HepG2 (cell line): ENCODE measurements at regions not wholly inside any gene's neighbourhood (a gene's known extent, or its start where the extent isn't known, plus 50 kb on each side); places are given as distances from the start of the nearest gene placed in this dataset.

Experiments used
- CEBPG ChIP-seq: IDR thresholded peaks from 2 replicates; pipeline ENCODE4 v1.6.1; 2016
- DNMT3B ChIP-seq: conservative IDR thresholded peaks from 2 replicates; pipeline ENCODE4 v1.6.1; 2016; ENCODE audit warnings: missing biosample characterization, control low read depth
- FOXK1 ChIP-seq: sonication (generic); formaldehyde crosslinking; IDR thresholded peaks from 2 replicates; pipeline ENCODE4 v1.4.0; 2020; ENCODE audit warnings: low read depth, missing genetic modification reagents, borderline replicate concordance
- GTF2F1 ChIP-seq: fragments of 150-350 bp; IDR thresholded peaks from 2 replicates; pipeline ENCODE4 v1.6.1; 2014; ENCODE audit warnings: low read length
- HHEX ChIP-seq: IDR thresholded peaks from 2 replicates; pipeline ENCODE4 v1.6.1; 2016; ENCODE audit warnings: control low read depth
- JUN ChIP-seq: sonication (generic); formaldehyde crosslinking; IDR thresholded peaks from 2 replicates; pipeline ENCODE4 v1.4.0; 2020; ENCODE audit warnings: mild to moderate bottlenecking, missing genetic modification reagents
- KDM3A ChIP-seq: IDR thresholded peaks from 2 replicates; pipeline ENCODE4 v1.6.1; 2018; ENCODE audit warnings: low read depth, missing compliant biosample characterization
- MIXL1 ChIP-seq: IDR thresholded peaks from 2 replicates; pipeline ENCODE4 v1.6.1; 2016
- NFE2L2 ChIP-seq: fragments of 150-350 bp; IDR thresholded peaks from 2 replicates; pipeline ENCODE4 v1.6.1; 2014; ENCODE audit warnings: low read length
- PHF21A ChIP-seq: sonication (generic); formaldehyde crosslinking; IDR thresholded peaks from 2 replicates; pipeline ENCODE4 v1.5.0; 2020; ENCODE audit warnings: mild to moderate bottlenecking, missing genetic modification reagents
- POLR2AphosphoS5 ChIP-seq: IDR thresholded peaks from 2 replicates; pipeline ENCODE4 v1.6.1; 2012; ENCODE audit warnings: low read depth, low read length
- RAD51 ChIP-seq: fragments of 450-650 bp; IDR thresholded peaks from 2 replicates; pipeline ENCODE4 v1.6.1; 2016; ENCODE audit warnings: borderline replicate concordance
- ZFP36 ChIP-seq: fragments of 150-350 bp; IDR thresholded peaks from 2 replicates; pipeline ENCODE4 v1.6.1; 2018; ENCODE audit warnings: borderline replicate concordance, low read length, low read depth; ENCODE audit not compliant: partially characterized antibody
- ZFP41 ChIP-seq: sonication (generic); formaldehyde crosslinking; IDR thresholded peaks from 2 replicates; pipeline ENCODE4 v1.4.0; 2020; ENCODE audit warnings: mild to moderate bottlenecking, missing genetic modification reagents, borderline replicate concordance
- ZNF468 ChIP-seq: sonication (generic); formaldehyde crosslinking; IDR thresholded peaks from 2 replicates; pipeline ENCODE4 v1.8.0; 2022; ENCODE audit warnings: mild to moderate bottlenecking, moderate library complexity, missing genetic modification reagents
- ZNF546 ChIP-seq: sonication (generic); formaldehyde crosslinking; conservative IDR thresholded peaks from 2 replicates; pipeline ENCODE4 v1.8.1; 2023; ENCODE audit warnings: mild to moderate bottlenecking, missing genetic modification reagents
- ZNF562 ChIP-seq: sonication (generic); formaldehyde crosslinking; IDR thresholded peaks from 2 replicates; pipeline ENCODE4 v1.8.0; 2022; ENCODE audit warnings: missing genetic modification reagents, borderline replicate concordance
- ZNF749 ChIP-seq: sonication (generic); formaldehyde crosslinking; IDR thresholded peaks from 2 replicates; pipeline ENCODE4 v1.8.0; 2022; ENCODE audit warnings: mild to moderate bottlenecking, missing genetic modification reagents, moderate library complexity, borderline replicate concordance
- ZNF761 ChIP-seq: sonication (generic); formaldehyde crosslinking; conservative IDR thresholded peaks from 2 replicates; pipeline ENCODE4 v1.4.0; 2020; ENCODE audit warnings: mild to moderate bottlenecking, missing genetic modification reagents
- TF ChIP-seq, protein P1 (sequence below): sonication (generic); formaldehyde crosslinking; IDR thresholded peaks from 2 replicates; pipeline ENCODE4 v1.4.0; 2020; ENCODE audit warnings: missing genetic modification reagents
- TF ChIP-seq, protein P2 (sequence below): sonication (generic); formaldehyde crosslinking; IDR thresholded peaks from 2 replicates; pipeline ENCODE4 v1.5.1; 2020; ENCODE audit warnings: missing genetic modification reagents, mild to moderate bottlenecking, borderline replicate concordance
- TF ChIP-seq, protein P3 (sequence below): sonication (generic); formaldehyde crosslinking; IDR thresholded peaks from 2 replicates; pipeline ENCODE4 v1.4.0; 2020; ENCODE audit warnings: mild to moderate bottlenecking, missing genetic modification reagents
- TF ChIP-seq, protein P4 (sequence below): sonication (generic); formaldehyde crosslinking; conservative IDR thresholded peaks from 2 replicates; pipeline ENCODE4 v1.8.0; 2022; ENCODE audit warnings: missing genetic modification reagents
- TF ChIP-seq, protein P5 (sequence below): sonication (generic); formaldehyde crosslinking; IDR thresholded peaks from 2 replicates; pipeline ENCODE4 v1.8.1; 2023; ENCODE audit warnings: mild to moderate bottlenecking, moderate library complexity, missing genetic modification reagents
- TF ChIP-seq, protein P6 (sequence below): sonication (generic); formaldehyde crosslinking; IDR thresholded peaks from 2 replicates; pipeline ENCODE4 v1.8.0; 2022; ENCODE audit warnings: mild to moderate bottlenecking, missing genetic modification reagents, moderate library complexity

DNA sequence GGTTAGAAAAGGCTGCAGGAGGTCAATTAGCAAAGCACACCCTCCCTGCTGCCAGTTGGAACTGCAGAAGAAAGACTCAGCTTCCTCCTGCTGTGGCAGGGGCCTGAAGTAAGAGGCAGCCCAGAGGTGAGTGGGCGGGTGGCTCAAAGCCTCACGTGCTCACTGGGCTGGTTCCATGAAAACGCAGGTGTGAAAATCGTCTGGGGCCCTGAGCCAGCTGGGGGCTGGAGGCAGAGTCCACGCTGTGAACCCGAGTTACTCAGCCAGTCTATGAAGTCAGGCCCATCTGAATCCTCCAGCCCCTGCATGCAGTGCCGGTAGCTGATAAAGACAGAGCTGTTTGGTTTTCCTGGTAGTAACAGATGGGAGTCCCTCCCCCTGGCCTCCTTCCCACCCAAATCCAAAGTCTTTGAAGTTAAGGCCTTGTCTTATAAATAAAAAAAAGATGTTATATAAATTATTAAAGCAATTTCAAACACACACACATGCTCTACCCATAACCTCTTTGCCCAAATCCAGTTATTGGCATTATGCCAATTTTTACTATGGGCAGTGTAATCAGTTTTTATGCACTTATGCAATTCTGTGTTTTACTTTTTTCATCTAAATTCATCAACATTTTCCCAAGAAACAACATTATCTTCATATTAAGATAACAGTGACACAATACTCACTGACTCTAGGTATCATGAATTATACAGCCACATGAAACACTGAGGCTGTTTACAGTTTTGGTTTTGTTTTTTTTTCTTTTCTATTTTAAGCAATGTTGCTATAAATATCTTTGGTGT is 57.9 kb upstream of the PNMA1 start (continued):
- TF ChIP-seq, protein P1, sequence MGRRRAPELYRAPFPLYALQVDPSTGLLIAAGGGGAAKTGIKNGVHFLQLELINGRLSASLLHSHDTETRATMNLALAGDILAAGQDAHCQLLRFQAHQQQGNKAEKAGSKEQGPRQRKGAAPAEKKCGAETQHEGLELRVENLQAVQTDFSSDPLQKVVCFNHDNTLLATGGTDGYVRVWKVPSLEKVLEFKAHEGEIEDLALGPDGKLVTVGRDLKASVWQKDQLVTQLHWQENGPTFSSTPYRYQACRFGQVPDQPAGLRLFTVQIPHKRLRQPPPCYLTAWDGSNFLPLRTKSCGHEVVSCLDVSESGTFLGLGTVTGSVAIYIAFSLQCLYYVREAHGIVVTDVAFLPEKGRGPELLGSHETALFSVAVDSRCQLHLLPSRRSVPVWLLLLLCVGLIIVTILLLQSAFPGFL = no peak
- TF ChIP-seq NFE2L2 = no peak
- TF ChIP-seq, protein P2, sequence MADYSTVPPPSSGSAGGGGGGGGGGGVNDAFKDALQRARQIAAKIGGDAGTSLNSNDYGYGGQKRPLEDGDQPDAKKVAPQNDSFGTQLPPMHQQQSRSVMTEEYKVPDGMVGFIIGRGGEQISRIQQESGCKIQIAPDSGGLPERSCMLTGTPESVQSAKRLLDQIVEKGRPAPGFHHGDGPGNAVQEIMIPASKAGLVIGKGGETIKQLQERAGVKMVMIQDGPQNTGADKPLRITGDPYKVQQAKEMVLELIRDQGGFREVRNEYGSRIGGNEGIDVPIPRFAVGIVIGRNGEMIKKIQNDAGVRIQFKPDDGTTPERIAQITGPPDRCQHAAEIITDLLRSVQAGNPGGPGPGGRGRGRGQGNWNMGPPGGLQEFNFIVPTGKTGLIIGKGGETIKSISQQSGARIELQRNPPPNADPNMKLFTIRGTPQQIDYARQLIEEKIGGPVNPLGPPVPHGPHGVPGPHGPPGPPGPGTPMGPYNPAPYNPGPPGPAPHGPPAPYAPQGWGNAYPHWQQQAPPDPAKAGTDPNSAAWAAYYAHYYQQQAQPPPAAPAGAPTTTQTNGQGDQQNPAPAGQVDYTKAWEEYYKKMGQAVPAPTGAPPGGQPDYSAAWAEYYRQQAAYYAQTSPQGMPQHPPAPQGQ (CRISPR knock-in tag) = no peak
- TF ChIP-seq PHF21A (CRISPR knock-in tag) = peak; percentile 81
- TF ChIP-seq RAD51 = no peak
- no peak for TF ChIP-seq ZNF468 (CRISPR knock-in tag)
- peak; percentile 94 for TF ChIP-seq DNMT3B (CRISPR knock-in tag)
- no peak for TF ChIP-seq POLR2AphosphoS5
- TF ChIP-seq, protein P3, sequence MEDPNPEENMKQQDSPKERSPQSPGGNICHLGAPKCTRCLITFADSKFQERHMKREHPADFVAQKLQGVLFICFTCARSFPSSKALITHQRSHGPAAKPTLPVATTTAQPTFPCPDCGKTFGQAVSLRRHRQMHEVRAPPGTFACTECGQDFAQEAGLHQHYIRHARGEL = 0 out of 2 replicates have a peak, but pooled peaks have one; percentile 44
- TF ChIP-seq CEBPG (CRISPR knock-in tag) = peak; percentile 44; the same call in 1 of the 2 replicates
- 0 out of 2 replicates have a peak, but pooled peaks have one; percentile 43 for TF ChIP-seq ZNF749
- TF ChIP-seq ZNF546 (CRISPR knock-in tag) = no peak
- TF ChIP-seq, protein P4, sequence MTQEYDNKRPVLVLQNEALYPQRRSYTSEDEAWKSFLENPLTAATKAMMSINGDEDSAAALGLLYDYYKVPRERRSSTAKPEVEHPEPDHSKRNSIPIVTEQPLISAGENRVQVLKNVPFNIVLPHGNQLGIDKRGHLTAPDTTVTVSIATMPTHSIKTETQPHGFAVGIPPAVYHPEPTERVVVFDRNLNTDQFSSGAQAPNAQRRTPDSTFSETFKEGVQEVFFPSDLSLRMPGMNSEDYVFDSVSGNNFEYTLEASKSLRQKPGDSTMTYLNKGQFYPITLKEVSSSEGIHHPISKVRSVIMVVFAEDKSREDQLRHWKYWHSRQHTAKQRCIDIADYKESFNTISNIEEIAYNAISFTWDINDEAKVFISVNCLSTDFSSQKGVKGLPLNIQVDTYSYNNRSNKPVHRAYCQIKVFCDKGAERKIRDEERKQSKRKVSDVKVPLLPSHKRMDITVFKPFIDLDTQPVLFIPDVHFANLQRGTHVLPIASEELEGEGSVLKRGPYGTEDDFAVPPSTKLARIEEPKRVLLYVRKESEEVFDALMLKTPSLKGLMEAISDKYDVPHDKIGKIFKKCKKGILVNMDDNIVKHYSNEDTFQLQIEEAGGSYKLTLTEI (CRISPR knock-in tag) = no peak
- TF ChIP-seq, protein P5, sequence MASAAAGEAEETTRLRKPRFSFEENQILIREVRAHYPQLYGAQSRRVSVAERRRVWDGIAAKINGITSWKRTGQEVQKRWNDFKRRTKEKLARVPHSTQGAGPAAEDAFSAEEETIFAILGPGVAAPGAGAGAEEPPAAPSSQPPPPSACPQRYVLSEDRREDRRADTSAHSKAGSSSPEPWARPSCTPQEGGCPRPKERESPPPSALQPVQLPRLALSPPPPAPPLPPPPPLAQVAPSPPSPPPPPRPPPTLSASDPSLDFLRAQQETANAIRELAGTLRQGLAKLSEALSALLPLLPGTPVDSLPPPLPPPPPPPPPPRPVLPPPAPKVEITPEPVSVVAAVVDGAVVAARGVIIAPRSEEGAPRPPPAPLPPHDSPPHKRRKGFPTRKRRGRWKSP (CRISPR knock-in tag) = peak; percentile 85
- TF ChIP-seq GTF2F1 = peak; percentile 93
- peak; percentile 78 for TF ChIP-seq MIXL1
- peak; percentile 51 for TF ChIP-seq HHEX (CRISPR knock-in tag)
- peak; percentile 75; the same call in 1 of the 2 replicates for TF ChIP-seq ZNF761
- TF ChIP-seq FOXK1 (CRISPR knock-in tag) = peak; percentile 74; the same call in 1 of the 2 replicates
- TF ChIP-seq, protein P6, sequence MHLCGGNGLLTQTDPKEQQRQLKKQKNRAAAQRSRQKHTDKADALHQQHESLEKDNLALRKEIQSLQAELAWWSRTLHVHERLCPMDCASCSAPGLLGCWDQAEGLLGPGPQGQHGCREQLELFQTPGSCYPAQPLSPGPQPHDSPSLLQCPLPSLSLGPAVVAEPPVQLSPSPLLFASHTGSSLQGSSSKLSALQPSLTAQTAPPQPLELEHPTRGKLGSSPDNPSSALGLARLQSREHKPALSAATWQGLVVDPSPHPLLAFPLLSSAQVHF (CRISPR knock-in tag) = no peak
- no peak for TF ChIP-seq ZNF562 (CRISPR knock-in tag)
- no peak for TF ChIP-seq ZFP36
- TF ChIP-seq JUN = peak; percentile 88
- TF ChIP-seq KDM3A (CRISPR knock-in tag) = peak; percentile 70; the same call in 1 of the 2 replicates
- peak; percentile 65; the same call in 1 of the 2 replicates for TF ChIP-seq ZFP41 (CRISPR knock-in tag)
